ENCODE measurements at regions not wholly inside any gene's neighbourhood (a gene's known extent, or its start where the extent isn't known, plus 50 kb on each side); places are given as distances from the start of the nearest gene placed in this dataset.

GRCh38 chr4:81623434-81623833, 151.7 kb upstream of the RASGEF1B start:
- Histone ChIP-seq H4K91ac (replicated peaks; ENCODE audit: insufficient read length, low read length) (no peak overlapping the region), H3K27ac (ENCODE audit: low read depth, low read length) (no peak overlapping the region), H3K56ac (replicated peaks; ENCODE audit: insufficient read length, low read depth, low read length) (no peak overlapping the region), H4K5ac (ENCODE audit: insufficient read length, low read depth, low read length) (no peak overlapping the region), H3K9me3 (ENCODE audit: insufficient read depth in 2 of 2, low read depth in 1 of 2, low read length in 1 of 2) (no peaks in the 10 kb centered on the region), H3K18ac (ENCODE audit: extremely low read depth, low read length) (no peak overlapping the region), H2BK15ac (ENCODE audit: low read length) (no peak overlapping the region), H3K4ac (replicated peaks; ENCODE audit: insufficient read length, low read depth, low read length) (no peak overlapping the region), H3K9ac (replicated peaks in 1 of 4; ENCODE audit: extremely low read depth in 1 of 4, low read depth in 3 of 4, low read length in 3 of 4) (no peak overlapping the region), H3K36me3 (ENCODE audit: control insufficient read depth in 2 of 4, insufficient read depth in 4 of 4, low read length in 3 of 4) (no peaks in the 10 kb centered on the region), H3K4me2 (ENCODE audit: insufficient read depth in 1 of 2, low read depth in 2 of 2, low read length in 2 of 2) (no peak overlapping the region), H4K8ac (ENCODE audit: extremely low read depth, insufficient read depth, low read length) (no peak overlapping the region), H3K4me3 (ENCODE audit: extremely low read depth in 1 of 4, insufficient read depth in 2 of 4, low read depth in 3 of 4, low read length in 4 of 4) (no peak overlapping the region), H4K20me1 (replicated peaks in 1 of 2; ENCODE audit: control insufficient read depth in 1 of 2, insufficient read depth in 2 of 2, low read length in 2 of 2) (no peaks in the 10 kb centered on the region), H3K4me1 (replicated peaks in 1 of 4; ENCODE audit: control insufficient read depth in 3 of 4, insufficient read depth in 4 of 4, low read length in 3 of 4) (peaks cover 0 to 9% (median 4%) of the 10 kb centered on the region in 4 experiments; a peak in 4 of 7 replicates), H2AFZ (ENCODE audit: low read length) (no peak overlapping the region), H2BK12ac (ENCODE audit: low read depth, low read length) (no peak overlapping the region), H3K27me3 (replicated peaks in 1 of 4; ENCODE audit: control insufficient read depth in 3 of 4, extremely low read depth in 1 of 4, insufficient read depth in 3 of 4, low read length in 3 of 4) (no peaks in the 10 kb centered on the region), H3K23me2 (ENCODE audit: low read depth, low read length) (no peaks in the 10 kb centered on the region), H3K14ac (ENCODE audit: insufficient read length) (no peak overlapping the region), H3K79me2 (ENCODE audit: control insufficient read depth in 1 of 2, insufficient read depth in 2 of 2, low read length in 2 of 2) (no peaks in the 10 kb centered on the region), H2AK5ac (ENCODE audit: low read depth, low read length) (no peak overlapping the region), H3K79me1 (ENCODE audit: low read depth, low read length) (no peaks in the 10 kb centered on the region), H3K23ac (ENCODE audit: insufficient read length) (no peak overlapping the region), H2BK20ac (ENCODE audit: low read length) (no peak overlapping the region), H2BK120ac (replicated peaks; ENCODE audit: low read depth, low read length) (no peak overlapping the region), H2BK5ac (ENCODE audit: low read depth, low read length) (no peak overlapping the region)
- TF ChIP-seq CEBPB (IDR thresholded peaks at IDR 0.05; ENCODE audit: low read depth, low read length), result no peak
- DNase-seq (ENCODE audit: low read depth in 1 of 2, low spot score in 2 of 2) (no peak), FAIRE-seq (no peak)
- ChIA-PET POLR2A (ENCODE audit: partially characterized antibody) (no interaction called here), CTCF (ENCODE audit: partially characterized antibody) (no interaction called here)
- 94% methylated on average over 1 of the region's 2 CpGs; no CpG with 5 or more reads in 1 of the 2 experiments for WGBS, 2 experiments (ENCODE audit: extremely low coverage in 1 of 2, insufficient coverage in 1 of 2, insufficient read length in 1 of 2, insufficient replicate concordance in 2 of 2, low coverage in 1 of 2, low lambda C conversion rate in 2 of 2, missing lambda C conversion rate in 1 of 2)

All from H1 (cell line).